Gastroesophageal sphincter (tissue), 4 donors: ENCODE measurements at regions not wholly inside any gene's neighbourhood (a gene's known extent, or its start where the extent isn't known, plus 50 kb on each side); places are given as distances from the start of the nearest gene placed in this dataset.

Experiments
- ATAC-seq: fragments of 150-250 bp; one replicate; pipeline ENCODE4 v1.9.1; 2016; ENCODE audit warnings: mild to moderate bottlenecking, moderate library complexity
- H3K27ac ChIP-seq, 4 donors: fragments of 200-600 bp; sonication (generic) in 3 of 4; 1 replicate in 3 of 4; 2 replicates in 1 of 4; pipeline ENCODE4 v1.5.1; 2016 to 2019
- H3K27me3 ChIP-seq: fragments of 200-600 bp; sonication (generic); one replicate; pipeline ENCODE4 v1.5.1; 2019
- H3K36me3 ChIP-seq, 2 donors: fragments of 200-600 bp; sonication (generic); one replicate each; pipeline ENCODE4 v1.5.1; 2019; ENCODE audit warnings: control low read depth in 1 of 2
- H3K4me1 ChIP-seq, 3 donors: fragments of 200-600 bp; sonication (generic); 1 replicate in 2 of 3; 2 replicates in 1 of 3; pipeline ENCODE4 v1.5.1; 2016 to 2019; ENCODE audit warnings: control low read depth in 2 of 3
- H3K4me3 ChIP-seq, 2 donors: fragments of 200-600 bp; sonication (generic); one replicate each; pipeline ENCODE4 v1.5.1; 2019; ENCODE audit warnings: mild to moderate bottlenecking in 1 of 2, moderate library complexity in 1 of 2
- H3K9me3 ChIP-seq, 3 donors: fragments of 200-600 bp; sonication (generic); one replicate each; pipeline ENCODE4 v1.5.1; 2017 to 2019; ENCODE audit warnings: control low read depth in 2 of 3
- EP300 ChIP-seq: sonication (generic); formaldehyde crosslinking; IDR thresholded peaks from one replicate; pipeline ENCODE4 v1.6.1; 2017; ENCODE audit warnings: antibody characterized with exemption, mild to moderate bottlenecking
- POLR2A ChIP-seq, 2 donors: fragments of 450-650 bp; IDR thresholded peaks; one replicate each; pipeline ENCODE4 v1.6.1; 2017; ENCODE audit warnings: antibody characterized with exemption in 2 of 2, mild to moderate bottlenecking in 2 of 2, moderate library complexity in 1 of 2
- POLR2AphosphoS5 ChIP-seq: sonication (generic); formaldehyde crosslinking; IDR thresholded peaks from one replicate; pipeline ENCODE4 v1.6.1; 2017; ENCODE audit warnings: antibody characterized with exemption
- WGBS, 2 donors: methylation state at CpG; one replicate each; pipeline ENCODE4 v1.1.5; 2018; ENCODE audit warnings: low coverage in 1 of 2; 5-methylcytosine and 5-hydroxymethylcytosine counted together
- TF ChIP-seq, protein P1 (sequence below), 4 experiments: fragments of 200-600 bp in 2 of 4; fragments of 450-650 bp in 2 of 4; sonication (generic) in 1 of 4; IDR thresholded peaks; one replicate each; pipeline ENCODE4 v1.5.1; 2017 to 2019; ENCODE audit warnings: antibody characterized with exemption in 4 of 4, mild to moderate bottlenecking in 2 of 4, moderate library complexity in 2 of 4

DNA sequence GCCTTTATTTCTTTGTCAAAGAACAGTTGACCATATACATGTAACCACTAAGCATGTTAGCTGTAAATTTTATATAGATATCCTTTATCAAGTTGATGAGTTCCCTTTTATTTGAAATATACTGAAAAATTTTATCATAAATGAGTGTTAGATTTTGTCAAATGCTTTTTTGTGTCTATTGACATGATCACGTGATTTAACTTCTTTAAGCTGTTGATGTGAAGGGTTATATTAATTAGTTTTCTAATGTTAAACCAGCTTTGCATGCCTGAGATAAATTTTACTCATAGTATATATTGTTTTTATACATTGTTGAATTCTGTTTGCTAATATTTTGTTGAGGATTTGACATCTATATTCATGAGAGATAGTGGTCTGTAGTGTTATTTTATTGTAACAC lies 241.9 kb upstream of the CDH20 start:
- TF ChIP-seq, protein P1, sequence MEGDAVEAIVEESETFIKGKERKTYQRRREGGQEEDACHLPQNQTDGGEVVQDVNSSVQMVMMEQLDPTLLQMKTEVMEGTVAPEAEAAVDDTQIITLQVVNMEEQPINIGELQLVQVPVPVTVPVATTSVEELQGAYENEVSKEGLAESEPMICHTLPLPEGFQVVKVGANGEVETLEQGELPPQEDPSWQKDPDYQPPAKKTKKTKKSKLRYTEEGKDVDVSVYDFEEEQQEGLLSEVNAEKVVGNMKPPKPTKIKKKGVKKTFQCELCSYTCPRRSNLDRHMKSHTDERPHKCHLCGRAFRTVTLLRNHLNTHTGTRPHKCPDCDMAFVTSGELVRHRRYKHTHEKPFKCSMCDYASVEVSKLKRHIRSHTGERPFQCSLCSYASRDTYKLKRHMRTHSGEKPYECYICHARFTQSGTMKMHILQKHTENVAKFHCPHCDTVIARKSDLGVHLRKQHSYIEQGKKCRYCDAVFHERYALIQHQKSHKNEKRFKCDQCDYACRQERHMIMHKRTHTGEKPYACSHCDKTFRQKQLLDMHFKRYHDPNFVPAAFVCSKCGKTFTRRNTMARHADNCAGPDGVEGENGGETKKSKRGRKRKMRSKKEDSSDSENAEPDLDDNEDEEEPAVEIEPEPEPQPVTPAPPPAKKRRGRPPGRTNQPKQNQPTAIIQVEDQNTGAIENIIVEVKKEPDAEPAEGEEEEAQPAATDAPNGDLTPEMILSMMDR (IDR thresholded peaks at IDR 0.05), result no peak
- TF ChIP-seq POLR2AphosphoS5, result no peak
- TF ChIP-seq EP300, result no peak
- TF ChIP-seq POLR2A (IDR thresholded peaks at IDR 0.05), result no peak
- H3K27me3 ChIP-seq, result no peaks in the 10 kb centered on the region
- no peak overlapping the region for H3K27ac ChIP-seq
- ATAC-seq, result no peak
- no peaks in the 10 kb centered on the region for H3K9me3 ChIP-seq
- H3K4me1 ChIP-seq, result no peaks in the 10 kb centered on the region
- H3K4me3 ChIP-seq, result no peak overlapping the region
- H3K36me3 ChIP-seq, result no peaks in the 10 kb centered on the region
- 75 to 92% methylated on average over 1 of the region's 1 CpG for WGBS, 2 donors

DNA sequence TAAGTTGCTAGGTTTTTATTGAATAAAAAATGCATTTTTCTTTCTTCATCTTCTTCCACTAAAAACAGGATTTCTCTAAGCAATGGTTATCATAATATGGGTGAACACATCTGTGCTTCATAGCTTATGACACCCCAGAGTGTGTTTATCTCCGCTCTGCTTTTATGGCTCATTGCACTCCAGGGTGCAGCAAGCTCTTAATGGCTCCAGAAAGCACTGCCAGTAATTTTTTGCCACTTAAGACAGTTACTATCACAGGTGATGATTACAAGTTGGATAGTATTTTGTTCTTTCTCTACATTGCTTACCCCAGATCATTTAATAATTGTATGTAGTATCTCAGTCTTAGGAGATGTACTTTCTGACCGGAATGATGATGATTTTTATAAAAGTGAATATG lies 239.3 kb upstream of the CDH20 start:
- Histone ChIP-seq H3K27me3 (no peaks in the 10 kb centered on the region), H3K4me3 (no peak overlapping the region), H3K27ac (no peak overlapping the region), H3K9me3 (no peaks in the 10 kb centered on the region), H3K4me1 (no peaks in the 10 kb centered on the region), H3K36me3 (no peaks in the 10 kb centered on the region)
- 62 to 73% methylated on average over 1 to 2 of the region's 2 CpGs for WGBS, 2 donors
- no peak for TF ChIP-seq EP300
- TF ChIP-seq POLR2AphosphoS5, result no peak
- TF ChIP-seq POLR2A (IDR thresholded peaks at IDR 0.05), result no peak
- TF ChIP-seq, protein P1 (IDR thresholded peaks at IDR 0.05), result no peak
- ATAC-seq, result no peak

DNA sequence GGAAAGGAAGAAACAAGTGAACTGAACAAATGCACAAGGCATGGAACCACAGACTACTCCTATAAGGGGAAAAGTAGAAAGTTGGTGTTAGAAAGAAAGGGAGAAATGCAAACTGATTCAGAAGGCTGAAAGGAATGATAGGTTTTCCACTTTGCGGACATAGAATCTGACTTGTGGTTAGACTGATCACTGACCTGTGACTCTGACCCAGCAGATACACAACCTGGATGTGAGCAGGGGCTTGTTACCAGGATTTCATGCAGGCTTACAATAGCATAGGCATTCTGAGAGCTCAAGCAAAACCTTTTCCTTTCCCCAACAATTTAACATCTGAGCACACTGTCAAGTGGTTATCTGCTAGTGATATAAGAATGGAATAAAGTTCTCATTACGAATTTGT lies 237.0 kb upstream of the CDH20 start:
- 85 to 95% methylated on average over 2 of the region's 2 CpGs for WGBS, 2 donors
- Histone ChIP-seq H3K9me3 (no peaks in the 10 kb centered on the region), H3K27ac (no peak overlapping the region), H3K36me3 (no peaks in the 10 kb centered on the region), H3K4me1 (no peaks in the 10 kb centered on the region), H3K27me3 (no peaks in the 10 kb centered on the region), H3K4me3 (no peak overlapping the region)
- no peak for ATAC-seq
- TF ChIP-seq POLR2A (IDR thresholded peaks at IDR 0.05) (no peak), POLR2AphosphoS5 (no peak), EP300 (no peak)
- TF ChIP-seq, protein P1 (IDR thresholded peaks at IDR 0.05), result no peak

DNA sequence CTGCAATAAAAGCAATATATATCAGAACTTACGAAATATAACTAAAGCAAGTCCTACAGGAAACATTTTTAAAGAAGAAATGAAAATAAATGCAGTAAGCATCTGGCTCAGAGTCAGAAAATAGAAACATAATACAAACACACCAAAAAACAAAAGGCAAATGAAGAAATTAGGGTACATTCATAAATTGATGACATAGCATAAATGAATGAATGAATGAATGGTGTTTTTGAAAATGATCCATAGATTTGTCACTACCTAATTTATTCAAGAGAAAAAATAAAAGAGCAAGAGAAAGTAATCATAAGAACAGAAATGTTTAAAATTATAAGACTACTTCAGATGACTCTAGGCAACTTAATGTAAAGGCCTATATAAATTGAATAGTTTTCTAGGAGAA lies 226.1 kb upstream of the CDH20 start:
- TF ChIP-seq POLR2AphosphoS5 (no peak), POLR2A (IDR thresholded peaks at IDR 0.05) (no peak), EP300 (no peak)
- TF ChIP-seq, protein P1 (IDR thresholded peaks at IDR 0.05), result no peak
- Histone ChIP-seq H3K27ac (no peak overlapping the region), H3K36me3 (no peaks in the 10 kb centered on the region), H3K4me3 (no peak overlapping the region), H3K4me1 (no peaks in the 10 kb centered on the region), H3K9me3 (no peaks in the 10 kb centered on the region), H3K27me3 (no peaks in the 10 kb centered on the region)
- no peak for ATAC-seq
- 73 to 75% methylated on average over 1 of the region's 1 CpG for WGBS, 2 donors

DNA sequence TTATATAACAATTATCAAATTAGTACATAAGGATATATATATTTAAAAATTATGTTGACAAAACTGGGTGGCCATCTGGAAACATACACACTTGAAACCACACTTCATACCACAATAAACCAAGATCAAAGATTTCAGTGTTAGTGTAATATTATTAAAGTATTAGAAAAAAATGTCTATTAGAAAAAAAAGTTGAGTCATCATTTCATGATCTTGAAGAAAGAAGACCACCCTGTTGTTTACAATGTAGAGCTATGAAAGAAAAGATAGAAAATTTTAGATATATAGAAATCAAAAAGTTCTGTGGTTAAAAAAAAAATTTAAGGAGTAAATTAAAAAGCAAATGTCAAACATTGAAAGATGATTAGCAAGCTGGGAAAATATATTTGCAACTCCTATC lies 224.5 kb upstream of the CDH20 start:
- H3K4me3 ChIP-seq, result no peak overlapping the region
- ATAC-seq, result no peak
- no peak for TF ChIP-seq POLR2AphosphoS5
- TF ChIP-seq EP300, result no peak
- TF ChIP-seq POLR2A (IDR thresholded peaks at IDR 0.05), result no peak
- TF ChIP-seq, protein P1 (IDR thresholded peaks at IDR 0.05), result no peak
- H3K27ac ChIP-seq, result no peak overlapping the region
- H3K4me1 ChIP-seq, result no peaks in the 10 kb centered on the region
- no peaks in the 10 kb centered on the region for H3K9me3 ChIP-seq
- H3K27me3 ChIP-seq, result no peaks in the 10 kb centered on the region
- H3K36me3 ChIP-seq, result no peaks in the 10 kb centered on the region
